ENCODE measurements at regions not wholly inside any gene's neighbourhood (a gene's known extent, or its start where the extent isn't known, plus 50 kb on each side); places are given as distances from the start of the nearest gene placed in this dataset.

GRCh38 chr12:97051341-97051740 lies 144.3 kb downstream of the NEDD1 start:
- TF ChIP-seq ELF1 (IDR thresholded peaks at IDR 0.05; ENCODE audit: borderline replicate concordance, low read depth) = no peak
- no peak for TF ChIP-seq REST (IDR thresholded peaks at IDR 0.05; ENCODE audit: low read depth)
- no peak for TF ChIP-seq CTCF (IDR thresholded peaks at IDR 0.05 in 2 of 3, conservative IDR thresholded peaks at IDR 0.05 in 1 of 3; ENCODE audit: borderline replicate concordance in 1 of 3, insufficient read depth in 1 of 3, low read depth in 2 of 3, low read length in 2 of 3)
- no peak for TF ChIP-seq FOSL1 (IDR thresholded peaks at IDR 0.05; ENCODE audit: low read depth)
- no peak for TF ChIP-seq YY1 (IDR thresholded peaks at IDR 0.05; ENCODE audit: extremely low read depth, insufficient replicate concordance, low read depth, low read length)
- no peak for TF ChIP-seq SIN3A (IDR thresholded peaks at IDR 0.05; ENCODE audit: low read depth)
- TF ChIP-seq EZH2 (IDR thresholded peaks at IDR 0.05) = no peak
- TF ChIP-seq ATF3 (IDR thresholded peaks at IDR 0.05) = no peak
- no peak for TF ChIP-seq ZNF274 (IDR thresholded peaks at IDR 0.05; ENCODE audit: low read depth, low read length)
- no peak for TF ChIP-seq EZH2phosphoT487 (IDR thresholded peaks at IDR 0.05; ENCODE audit: borderline replicate concordance)
- no peak for TF ChIP-seq POLR2A (IDR thresholded peaks at IDR 0.05; ENCODE audit: borderline replicate concordance, extremely low read depth, insufficient read depth, insufficient read length)
- TF ChIP-seq CEBPB (IDR thresholded peaks at IDR 0.05; ENCODE audit: low read depth) = no peak

Data from HCT116 (cell line).